T-helper 1 cell treated with Interleukin-12 subunit alpha and Interleukin-12 subunit beta and Interleukin-4 antibody, amounts not matched to agents 30 μg/mL and 1 μg/mL, for 36 hours (primary cell): ENCODE measurements at regions not wholly inside any gene's neighbourhood (a gene's known extent, or its start where the extent isn't known, plus 50 kb on each side); places are given as distances from the start of the nearest gene placed in this dataset.
"Not testable (repeated sequence)": the region's sequence is repeated elsewhere in the genome, so short reads cannot be mapped to it uniquely, and the experiment has no call there.

Experiments used
- H3K27ac Mint-ChIP-seq: one replicate; pipeline ENCODE4 v1.8.0; 2021; ENCODE audit warnings: mild to moderate bottlenecking, mixed read lengths
- H3K27me3 Mint-ChIP-seq: one replicate; pipeline ENCODE4 v1.8.0; 2021; ENCODE audit warnings: low read depth, mixed read lengths
- H3K36me3 Mint-ChIP-seq: one replicate; pipeline ENCODE4 v1.8.0; 2021; ENCODE audit warnings: low read depth, mixed read lengths
- H3K4me1 Mint-ChIP-seq: one replicate; pipeline ENCODE4 v1.8.0; 2021; ENCODE audit warnings: low read depth, mixed read lengths
- H3K4me3 Mint-ChIP-seq: one replicate; pipeline ENCODE4 v1.8.0; 2021; ENCODE audit warnings: mild to moderate bottlenecking, moderate library complexity, mixed read lengths
- H3K9me3 Mint-ChIP-seq: one replicate; pipeline ENCODE4 v1.8.0; 2021; ENCODE audit warnings: mixed read lengths

GRCh38 chr9:28410411-28410810, 837.1 kb upstream of the C9orf72 start:
- H3K9me3 Mint-ChIP-seq, result no peaks in the 10 kb centered on the region
- no peaks in the 10 kb centered on the region for H3K4me1 Mint-ChIP-seq
- no peak overlapping the region for H3K4me3 Mint-ChIP-seq
- H3K36me3 Mint-ChIP-seq, result no peaks in the 10 kb centered on the region
- no peaks in the 10 kb centered on the region for H3K27me3 Mint-ChIP-seq
- H3K27ac Mint-ChIP-seq, result no peak overlapping the region

- H3K27ac Mint-ChIP-seq, result no peak overlapping the region
- H3K4me1 Mint-ChIP-seq, result no peaks in the 10 kb centered on the region
- no peak overlapping the region for H3K4me3 Mint-ChIP-seq
- no peaks in the 10 kb centered on the region for H3K27me3 Mint-ChIP-seq
- no peaks in the 10 kb centered on the region for H3K9me3 Mint-ChIP-seq
- no peaks in the 10 kb centered on the region for H3K36me3 Mint-ChIP-seq
Measured at GRCh38 chr9:28413471-28413870, 840.2 kb upstream of the C9orf72 start.

GRCh38 chr9:28423255-28423654, 850.0 kb upstream of the C9orf72 start:
- no peak overlapping the region for H3K27ac Mint-ChIP-seq
- H3K27me3 Mint-ChIP-seq, result no peaks in the 10 kb centered on the region
- H3K36me3 Mint-ChIP-seq, result no peaks in the 10 kb centered on the region
- H3K9me3 Mint-ChIP-seq, result no peaks in the 10 kb centered on the region
- H3K4me3 Mint-ChIP-seq, result no peak overlapping the region
- H3K4me1 Mint-ChIP-seq, result no peaks in the 10 kb centered on the region

GRCh38 chr9:28435456-28435855, 862.2 kb upstream of the C9orf72 start:
- Mint-ChIP-seq H3K4me1 (no peaks in the 10 kb centered on the region), H3K4me3 (no peak overlapping the region), H3K36me3 (no peaks in the 10 kb centered on the region), H3K27ac (no peak overlapping the region), H3K27me3 (no peaks in the 10 kb centered on the region), H3K9me3 (no peaks in the 10 kb centered on the region)

- no peak overlapping the region for H3K27ac Mint-ChIP-seq
- H3K9me3 Mint-ChIP-seq, result peaks cover 8% of the 10 kb centered on the region
- H3K27me3 Mint-ChIP-seq, result no peaks in the 10 kb centered on the region
- no peak overlapping the region for H3K4me3 Mint-ChIP-seq
- H3K36me3 Mint-ChIP-seq, result no peaks in the 10 kb centered on the region
- no peaks in the 10 kb centered on the region for H3K4me1 Mint-ChIP-seq
Measured at GRCh38 chr9:28439688-28440087, 866.4 kb upstream of the C9orf72 start.

GRCh38 chr9:28443461-28443860, 870.2 kb upstream of the C9orf72 start:
- Mint-ChIP-seq H3K27me3 (no peaks in the 10 kb centered on the region), H3K4me3 (no peak overlapping the region), H3K27ac (no peak overlapping the region), H3K36me3 (no peaks in the 10 kb centered on the region), H3K9me3 (peaks cover 8% of the 10 kb centered on the region), H3K4me1 (no peaks in the 10 kb centered on the region)

- Mint-ChIP-seq H3K27ac (no peak overlapping the region), H3K9me3 (peaks cover 8% of the 10 kb centered on the region), H3K27me3 (no peaks in the 10 kb centered on the region), H3K4me1 (no peaks in the 10 kb centered on the region), H3K4me3 (no peak overlapping the region), H3K36me3 (no peaks in the 10 kb centered on the region)
Measured at GRCh38 chr9:28444637-28445036, 871.4 kb upstream of the C9orf72 start.

- no peak overlapping the region for H3K27ac Mint-ChIP-seq
- no peaks in the 10 kb centered on the region for H3K4me1 Mint-ChIP-seq
- no peaks in the 10 kb centered on the region for H3K27me3 Mint-ChIP-seq
- peaks cover 8% of the 10 kb centered on the region for H3K9me3 Mint-ChIP-seq
- no peaks in the 10 kb centered on the region for H3K36me3 Mint-ChIP-seq
- no peak overlapping the region for H3K4me3 Mint-ChIP-seq
Measured at GRCh38 chr9:28445211-28445610, 871.9 kb upstream of the C9orf72 start.

- Mint-ChIP-seq H3K9me3 (peaks cover 3% of the 10 kb centered on the region), H3K27me3 (no peaks in the 10 kb centered on the region), H3K4me3 (no peak overlapping the region), H3K27ac (no peak overlapping the region), H3K36me3 (no peaks in the 10 kb centered on the region), H3K4me1 (no peaks in the 10 kb centered on the region)
Measured at GRCh38 chr9:28453918-28454317, 880.6 kb upstream of the C9orf72 start.

GRCh38 chr9:28456861-28457260, 883.6 kb upstream of the C9orf72 start:
- no peak overlapping the region for H3K4me3 Mint-ChIP-seq
- H3K4me1 Mint-ChIP-seq, result no peaks in the 10 kb centered on the region
- H3K27me3 Mint-ChIP-seq, result no peaks in the 10 kb centered on the region
- H3K27ac Mint-ChIP-seq, result no peak overlapping the region
- no peaks in the 10 kb centered on the region for H3K36me3 Mint-ChIP-seq
- H3K9me3 Mint-ChIP-seq, result peaks cover 7% of the 10 kb centered on the region

GRCh38 chr9:28464481-28465216, 891.4 kb upstream of the C9orf72 start:
- Mint-ChIP-seq H3K36me3 (no peaks in the 10 kb centered on the region), H3K9me3 (peaks cover 13% of the 10 kb centered on the region), H3K4me3 (no peak overlapping the region), H3K27me3 (no peaks in the 10 kb centered on the region), H3K4me1 (no peaks in the 10 kb centered on the region), H3K27ac (no peak overlapping the region)

GRCh38 chr9:28471261-28471660, 898.0 kb upstream of the C9orf72 start:
- H3K27me3 Mint-ChIP-seq, result no peaks in the 10 kb centered on the region
- no peak overlapping the region for H3K27ac Mint-ChIP-seq
- H3K9me3 Mint-ChIP-seq, result peaks cover 5% of the 10 kb centered on the region
- H3K4me1 Mint-ChIP-seq, result no peaks in the 10 kb centered on the region
- no peak overlapping the region for H3K4me3 Mint-ChIP-seq
- no peaks in the 10 kb centered on the region for H3K36me3 Mint-ChIP-seq

GRCh38 chr9:28487561-28487960, 914.3 kb upstream of the C9orf72 start:
- Mint-ChIP-seq H3K4me1 (no peaks in the 10 kb centered on the region), H3K4me3 (no peak overlapping the region), H3K27ac (no peak overlapping the region), H3K9me3 (peaks cover 3% of the 10 kb centered on the region), H3K36me3 (no peaks in the 10 kb centered on the region), H3K27me3 (no peaks in the 10 kb centered on the region)

- Mint-ChIP-seq H3K4me3 (no peak overlapping the region), H3K4me1 (no peaks in the 10 kb centered on the region), H3K27ac (no peak overlapping the region), H3K36me3 (no peaks in the 10 kb centered on the region), H3K27me3 (no peaks in the 10 kb centered on the region), H3K9me3 (peaks cover 9% of the 10 kb centered on the region)
Measured at GRCh38 chr9:28491121-28491520, 917.8 kb upstream of the C9orf72 start.

- H3K36me3 Mint-ChIP-seq, H3K4me3 Mint-ChIP-seq, H3K27me3 Mint-ChIP-seq, H3K4me1 Mint-ChIP-seq, H3K27ac Mint-ChIP-seq: not testable (repeated sequence)
- H3K9me3 Mint-ChIP-seq, result peaks cover 15% of the 10 kb centered on the region
Measured at GRCh38 chr9:28498168-28498567, 924.9 kb upstream of the C9orf72 start.

- no peak overlapping the region for H3K4me3 Mint-ChIP-seq
- H3K9me3 Mint-ChIP-seq, result peaks cover 4% of the 10 kb centered on the region
Measured at GRCh38 chr9:28502189-28502588, 928.9 kb upstream of the C9orf72 start.

More at GRCh38 chr9:28502189-28502588, 928.9 kb upstream of the C9orf72 start:
- H3K27ac Mint-ChIP-seq, result no peak overlapping the region
- H3K4me1 Mint-ChIP-seq, result no peaks in the 10 kb centered on the region
- no peaks in the 10 kb centered on the region for H3K27me3 Mint-ChIP-seq
- no peaks in the 10 kb centered on the region for H3K36me3 Mint-ChIP-seq
